ENCODE measurements at regions not wholly inside any gene's neighbourhood (a gene's known extent, or its start where the extent isn't known, plus 50 kb on each side); places are given as distances from the start of the nearest gene placed in this dataset.

- no peaks in the 10 kb centered on the region for H3K36me3 ChIP-seq (ENCODE audit: control insufficient read depth in 2 of 2, insufficient read depth in 1 of 2, low read length in 2 of 2)
- no peaks in the 10 kb centered on the region for H3K9me3 ChIP-seq (ENCODE audit: control insufficient read depth, insufficient read depth, low read depth, low read length)
- H3K4me1 ChIP-seq (ENCODE audit: control insufficient read depth, insufficient read depth, low read length), result no peaks in the 10 kb centered on the region
- no peak overlapping the region for H3K4me3 ChIP-seq (ENCODE audit: low read depth, low read length)
- CTCF ChIA-PET, result no interaction called here
- TF ChIP-seq BCL11B (tag by site-specific recombination; IDR thresholded peaks at IDR 0.05; ENCODE audit: low read depth) (no peak), KLF1 (tag by site-specific recombination; IDR thresholded peaks at IDR 0.05) (no peak), ZNF791 (tag by site-specific recombination; IDR thresholded peaks at IDR 0.05) (no peak), ZNF654 (tag by site-specific recombination; IDR thresholded peaks at IDR 0.05; ENCODE audit: low read depth) (no peak), ZNF510 (tag by site-specific recombination; IDR thresholded peaks at IDR 0.05; ENCODE audit: insufficient replicate concordance) (no peak), ZNF433 (tag by site-specific recombination; IDR thresholded peaks at IDR 0.05; ENCODE audit: low read depth) (no peak), ZNF488 (tag by site-specific recombination; IDR thresholded peaks at IDR 0.05) (no peak), ZNF2 (tag by site-specific recombination; IDR thresholded peaks at IDR 0.05) (no peak), ZFP37 (tag by site-specific recombination; IDR thresholded peaks at IDR 0.05) (no peak), ZNF837 (tag by site-specific recombination; IDR thresholded peaks at IDR 0.05) (no peak), BCL6B (tag by site-specific recombination; IDR thresholded peaks at IDR 0.05) (no peak), ZNF580 (tag by site-specific recombination; IDR thresholded peaks at IDR 0.05) (no peak), OSR2 (tag by site-specific recombination; IDR thresholded peaks at IDR 0.05) (no peak), ZBTB6 (tag by site-specific recombination; IDR thresholded peaks at IDR 0.05) (no peak), ZNF366 (tag by site-specific recombination; conservative IDR thresholded peaks at IDR 0.05) (no peak), ZNF777 (tag by site-specific recombination; IDR thresholded peaks at IDR 0.05; ENCODE audit: borderline replicate concordance) (no peak), ZNF341 (tag by site-specific recombination; IDR thresholded peaks at IDR 0.05; ENCODE audit: low read depth) (no peak), ZNF548 (tag by site-specific recombination; IDR thresholded peaks at IDR 0.05) (no peak), ZNF449 (tag by site-specific recombination; IDR thresholded peaks at IDR 0.05) (no peak), MEIS1 (CRISPR knock-in tag; IDR thresholded peaks at IDR 0.05; ENCODE audit: borderline replicate concordance) (no peak)
- POLR2A ChIA-PET, result no interaction called here
- no peak overlapping the region for H3K27ac ChIP-seq (ENCODE audit: extremely low read depth, low read depth, low read length)
Measured at GRCh38 chr12:61490526-61491498, 769.4 kb upstream of the USP15 start.

- no peaks in the 10 kb centered on the region for H3K9me3 ChIP-seq (ENCODE audit: control insufficient read depth, insufficient read depth, low read depth, low read length)
- no peaks in the 10 kb centered on the region for H3K36me3 ChIP-seq (ENCODE audit: control insufficient read depth in 2 of 2, insufficient read depth in 1 of 2, low read length in 2 of 2)
- POLR2A ChIA-PET, result no interaction called here
- CTCF ChIA-PET, result no interaction called here
- H3K4me1 ChIP-seq (ENCODE audit: control insufficient read depth, insufficient read depth, low read length), result no peaks in the 10 kb centered on the region
- no peak overlapping the region for H3K27ac ChIP-seq (ENCODE audit: extremely low read depth, low read depth, low read length)
- TF ChIP-seq ZNF529 (tag by site-specific recombination; IDR thresholded peaks at IDR 0.05; ENCODE audit: insufficient replicate concordance) (no peak), ZNF16 (tag by site-specific recombination; IDR thresholded peaks at IDR 0.05; ENCODE audit: low read depth) (no peak), ZNF670 (tag by site-specific recombination; IDR thresholded peaks at IDR 0.05; ENCODE audit: low read depth) (no peak), ZNF561 (tag by site-specific recombination; IDR thresholded peaks at IDR 0.05; ENCODE audit: borderline replicate concordance) (no peak), ZNF776 (tag by site-specific recombination; IDR thresholded peaks at IDR 0.05; ENCODE audit: borderline replicate concordance) (no peak), ZNF18 (tag by site-specific recombination; IDR thresholded peaks at IDR 0.05) (no peak)
- no peak overlapping the region for H3K4me3 ChIP-seq (ENCODE audit: low read depth, low read length)
Measured at GRCh38 chr12:61502179-61502578, 758.0 kb upstream of the USP15 start.

Measured in HEK293 (cell line).